ENCODE measurements at regions not wholly inside any gene's neighbourhood (a gene's known extent, or its start where the extent isn't known, plus 50 kb on each side); places are given as distances from the start of the nearest gene placed in this dataset.

GRCh38 chr11:28464252-28464867 is 356.2 kb downstream of the METTL15 start:
- ChIA-PET CTCF (no interaction called here), POLR2A (no interaction called here)
- Mint-ChIP-seq H3K9me3 (ENCODE audit: unreplicated experiment) (no peaks in the 10 kb centered on the region), H3K36me3 (ENCODE audit: insufficient read depth, unreplicated experiment) (no peaks in the 10 kb centered on the region), H3K27me3 (ENCODE audit: insufficient read depth, unreplicated experiment) (no peaks in the 10 kb centered on the region), H3K4me1 (ENCODE audit: insufficient read depth, unreplicated experiment) (peaks cover 13% of the 10 kb centered on the region), H3K4me3 (ENCODE audit: unreplicated experiment) (no peak overlapping the region), H3K27ac (ENCODE audit: low read depth, unreplicated experiment) (no peak overlapping the region)
- no peak for DNase-seq (ENCODE audit: unreplicated experiment)
- TF ChIP-seq CTCF (IDR thresholded peaks at IDR 0.05; ENCODE audit: unreplicated experiment): no peak
- no TSS peak for BruUV-seq (replicated peaks)
- intact Hi-C loops (cut with micrococcal nuclease): no loop called here

GRCh38 chr11:28463826-28464225 is 355.6 kb downstream of the METTL15 start:
- Mint-ChIP-seq H3K9me3 (ENCODE audit: unreplicated experiment) (no peaks in the 10 kb centered on the region), H3K36me3 (ENCODE audit: insufficient read depth, unreplicated experiment) (no peaks in the 10 kb centered on the region), H3K4me1 (ENCODE audit: insufficient read depth, unreplicated experiment) (peaks cover 13% of the 10 kb centered on the region), H3K27ac (ENCODE audit: low read depth, unreplicated experiment) (no peak overlapping the region), H3K4me3 (ENCODE audit: unreplicated experiment) (no peak overlapping the region), H3K27me3 (ENCODE audit: insufficient read depth, unreplicated experiment) (no peaks in the 10 kb centered on the region)
- ChIA-PET POLR2A (no interaction called here), CTCF (interaction anchor here (0.7 to 1.1 kb wide), 3 partner anchors 25 to 735 kb away, joined by 3 read pairs; no protein-coding TSS in a partner anchor)
- no TSS peak for BruUV-seq (replicated peaks)
- TF ChIP-seq CTCF (IDR thresholded peaks at IDR 0.05; ENCODE audit: unreplicated experiment): no peak
- intact Hi-C loops (cut with micrococcal nuclease): no loop called here
- no peak for DNase-seq (ENCODE audit: unreplicated experiment)

- Mint-ChIP-seq H3K27ac (ENCODE audit: low read depth, unreplicated experiment) (no peak overlapping the region), H3K36me3 (ENCODE audit: insufficient read depth, unreplicated experiment) (no peaks in the 10 kb centered on the region), H3K27me3 (ENCODE audit: insufficient read depth, unreplicated experiment) (no peaks in the 10 kb centered on the region), H3K9me3 (ENCODE audit: unreplicated experiment) (no peaks in the 10 kb centered on the region), H3K4me1 (ENCODE audit: insufficient read depth, unreplicated experiment) (peaks cover 13% of the 10 kb centered on the region), H3K4me3 (ENCODE audit: unreplicated experiment) (no peak overlapping the region)
- ChIA-PET POLR2A (no interaction called here), CTCF (interaction anchor here (0.6 kb wide), 1 partner anchor 498 kb away, joined by 3 read pairs; no protein-coding TSS in a partner anchor)
- no peak for TF ChIP-seq CTCF (IDR thresholded peaks at IDR 0.05; ENCODE audit: unreplicated experiment)
- intact Hi-C loops (cut with micrococcal nuclease): no loop called here
- no TSS peak for BruUV-seq (replicated peaks)
- peak; percentile 40 for DNase-seq (ENCODE audit: unreplicated experiment)
Measured at GRCh38 chr11:28461846-28462245, 353.7 kb downstream of the METTL15 start.

GRCh38 chr11:28461338-28461737 is 353.1 kb downstream of the METTL15 start:
- intact Hi-C loops (cut with micrococcal nuclease): no loop called here
- H3K27me3 Mint-ChIP-seq (ENCODE audit: insufficient read depth, unreplicated experiment): no peaks in the 10 kb centered on the region
- DNase-seq (ENCODE audit: unreplicated experiment): peak; percentile 35
- CTCF ChIA-PET: no interaction called here
- no peaks in the 10 kb centered on the region for H3K36me3 Mint-ChIP-seq (ENCODE audit: insufficient read depth, unreplicated experiment)
- POLR2A ChIA-PET: no interaction called here
- H3K4me3 Mint-ChIP-seq (ENCODE audit: unreplicated experiment): no peak overlapping the region
- no peak for TF ChIP-seq CTCF (IDR thresholded peaks at IDR 0.05; ENCODE audit: unreplicated experiment)
- peaks cover 13% of the 10 kb centered on the region for H3K4me1 Mint-ChIP-seq (ENCODE audit: insufficient read depth, unreplicated experiment)
- no peaks in the 10 kb centered on the region for H3K9me3 Mint-ChIP-seq (ENCODE audit: unreplicated experiment)
- BruUV-seq (replicated peaks): no TSS peak
- no peak overlapping the region for H3K27ac Mint-ChIP-seq (ENCODE audit: low read depth, unreplicated experiment)
